ENCODE measurements at regions not wholly inside any gene's neighbourhood (a gene's known extent, or its start where the extent isn't known, plus 50 kb on each side); places are given as distances from the start of the nearest gene placed in this dataset.

- no peak for TF ChIP-seq EP300 (IDR thresholded peaks at IDR 0.05)
- TF ChIP-seq, protein P1, sequence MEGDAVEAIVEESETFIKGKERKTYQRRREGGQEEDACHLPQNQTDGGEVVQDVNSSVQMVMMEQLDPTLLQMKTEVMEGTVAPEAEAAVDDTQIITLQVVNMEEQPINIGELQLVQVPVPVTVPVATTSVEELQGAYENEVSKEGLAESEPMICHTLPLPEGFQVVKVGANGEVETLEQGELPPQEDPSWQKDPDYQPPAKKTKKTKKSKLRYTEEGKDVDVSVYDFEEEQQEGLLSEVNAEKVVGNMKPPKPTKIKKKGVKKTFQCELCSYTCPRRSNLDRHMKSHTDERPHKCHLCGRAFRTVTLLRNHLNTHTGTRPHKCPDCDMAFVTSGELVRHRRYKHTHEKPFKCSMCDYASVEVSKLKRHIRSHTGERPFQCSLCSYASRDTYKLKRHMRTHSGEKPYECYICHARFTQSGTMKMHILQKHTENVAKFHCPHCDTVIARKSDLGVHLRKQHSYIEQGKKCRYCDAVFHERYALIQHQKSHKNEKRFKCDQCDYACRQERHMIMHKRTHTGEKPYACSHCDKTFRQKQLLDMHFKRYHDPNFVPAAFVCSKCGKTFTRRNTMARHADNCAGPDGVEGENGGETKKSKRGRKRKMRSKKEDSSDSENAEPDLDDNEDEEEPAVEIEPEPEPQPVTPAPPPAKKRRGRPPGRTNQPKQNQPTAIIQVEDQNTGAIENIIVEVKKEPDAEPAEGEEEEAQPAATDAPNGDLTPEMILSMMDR (IDR thresholded peaks at IDR 0.05): no peak
These were observed 299.9 kb upstream of the PLXNA2 start for GRCh38 chr1:208544053-208544452.
